Vagina (tissue), 2 donors: ENCODE measurements at regions not wholly inside any gene's neighbourhood (a gene's known extent, or its start where the extent isn't known, plus 50 kb on each side); places are given as distances from the start of the nearest gene placed in this dataset.
A peak's percentile ranks its signal among the peaks of the same experiment; 100 is the strongest.

Source experiments
- DNase-seq, 2 donors: peaks; one replicate each; pipeline ENCODE4 v3.0.0-alpha.2; 2017; ENCODE audit errors: extremely low spot score in 2 of 2
- H3K27ac ChIP-seq: fragments of 200-600 bp; sonication (generic); one replicate; pipeline ENCODE4 v1.5.1; 2019
- H3K27me3 ChIP-seq: fragments of 200-600 bp; sonication (generic); one replicate; pipeline ENCODE4 v1.5.1; 2019
- H3K36me3 ChIP-seq, 2 donors: fragments of 200-600 bp; sonication (generic); one replicate each; pipeline ENCODE4 v1.5.1; 2017 to 2019
- H3K4me1 ChIP-seq: fragments of 200-600 bp; sonication (generic); one replicate; pipeline ENCODE4 v1.5.1; 2019
- H3K4me3 ChIP-seq, 2 donors: fragments of 200-600 bp; sonication (generic); 1 replicate in 1 of 2; 2 replicates in 1 of 2; pipeline ENCODE4 v1.5.1; 2016 to 2019
- H3K9me3 ChIP-seq: fragments of 200-600 bp; sonication (generic); one replicate; pipeline ENCODE4 v1.5.1; 2019
- CTCF ChIP-seq, 3 experiments: fragments of 450-650 bp in 2 of 3; fragments of 200-600 bp in 1 of 3; sonication (generic) in 1 of 3; IDR thresholded peaks; one replicate each; pipeline ENCODE4 v1.5.1; 2017 to 2019; ENCODE audit warnings: antibody characterized with exemption in 3 of 3, mild to moderate bottlenecking in 2 of 3, moderate library complexity in 2 of 3
- POLR2A ChIP-seq, 2 donors: fragments of 450-650 bp; IDR thresholded peaks; one replicate each; pipeline ENCODE4 v1.6.1; 2017; ENCODE audit warnings: antibody characterized with exemption in 2 of 2, mild to moderate bottlenecking in 2 of 2, moderate library complexity in 2 of 2
- POLR2AphosphoS5 ChIP-seq, 2 donors: sonication (generic); formaldehyde crosslinking; IDR thresholded peaks; one replicate each; pipeline ENCODE4 v1.9.0; 2017; ENCODE audit warnings: antibody characterized with exemption in 2 of 2, mild to moderate bottlenecking in 2 of 2, low read depth in 1 of 2; ENCODE audit not compliant: insufficient read depth in 1 of 2
- intact Hi-C: fragments of 100-400 bp; cut with DNase I; formaldehyde crosslinking; loops from one replicate; pipeline ENCODE4 v1.15.1; 2023

- H3K9me3 ChIP-seq, result no peaks in the 10 kb centered on the region
- H3K4me3 ChIP-seq, result no peak overlapping the region
- peaks cover 14% of the 10 kb centered on the region for H3K4me1 ChIP-seq
- no peak for DNase-seq
- H3K27ac ChIP-seq, result no peak overlapping the region
- no peak for TF ChIP-seq CTCF (IDR thresholded peaks at IDR 0.05)
- TF ChIP-seq POLR2AphosphoS5 (IDR thresholded peaks at IDR 0.05; ENCODE audit: insufficient read depth in 1 of 2, low read depth in 1 of 2), result no peak
- TF ChIP-seq POLR2A (IDR thresholded peaks at IDR 0.05), result no peak
- intact Hi-C loops, result no loop called here
- no peaks in the 10 kb centered on the region for H3K27me3 ChIP-seq
- no peaks in the 10 kb centered on the region for H3K36me3 ChIP-seq
Observed at GRCh38 chr4:123575291-123575690, 178.7 kb downstream of the SPRY1 start.

- peaks cover 14% of the 10 kb centered on the region for H3K4me1 ChIP-seq
- TF ChIP-seq POLR2A (IDR thresholded peaks at IDR 0.05) (no peak), CTCF (IDR thresholded peaks at IDR 0.05) (no peak), POLR2AphosphoS5 (IDR thresholded peaks at IDR 0.05; ENCODE audit: insufficient read depth in 1 of 2, low read depth in 1 of 2) (no peak)
- no peak overlapping the region for H3K4me3 ChIP-seq
- H3K9me3 ChIP-seq, result peaks cover 2% of the 10 kb centered on the region
- intact Hi-C loops, result no loop called here
- peak overlapping the region; percentile 10 for H3K27ac ChIP-seq
- H3K27me3 ChIP-seq, result no peaks in the 10 kb centered on the region
- H3K36me3 ChIP-seq, result no peaks in the 10 kb centered on the region
- DNase-seq, result no peak
Observed at GRCh38 chr4:123577225-123577906, 180.8 kb downstream of the SPRY1 start.

- Histone ChIP-seq H3K27me3 (no peaks in the 10 kb centered on the region), H3K4me1 (peaks cover 14% of the 10 kb centered on the region), H3K4me3 (no peak overlapping the region), H3K36me3 (no peaks in the 10 kb centered on the region), H3K27ac (peak overlapping the region; percentile 10), H3K9me3 (peaks cover 2% of the 10 kb centered on the region)
- intact Hi-C loops, result no loop called here
- TF ChIP-seq POLR2AphosphoS5 (IDR thresholded peaks at IDR 0.05; ENCODE audit: insufficient read depth in 1 of 2, low read depth in 1 of 2), result no peak
- TF ChIP-seq CTCF (IDR thresholded peaks at IDR 0.05), result no peak
- no peak for TF ChIP-seq POLR2A (IDR thresholded peaks at IDR 0.05)
- no peak for DNase-seq
Observed at GRCh38 chr4:123578276-123579029, 181.9 kb downstream of the SPRY1 start.

GRCh38 chr4:123579961-123580360, 183.4 kb downstream of the SPRY1 start:
- intact Hi-C loops, result no loop called here
- Histone ChIP-seq H3K4me1 (peaks cover 14% of the 10 kb centered on the region), H3K4me3 (no peak overlapping the region), H3K27ac (no peak overlapping the region), H3K27me3 (no peaks in the 10 kb centered on the region), H3K9me3 (peaks cover 2% of the 10 kb centered on the region), H3K36me3 (no peaks in the 10 kb centered on the region)
- no peak for DNase-seq
- TF ChIP-seq POLR2A (IDR thresholded peaks at IDR 0.05), result no peak
- no peak for TF ChIP-seq POLR2AphosphoS5 (IDR thresholded peaks at IDR 0.05; ENCODE audit: insufficient read depth in 1 of 2, low read depth in 1 of 2)
- TF ChIP-seq CTCF (IDR thresholded peaks at IDR 0.05), result no peak
